ENCODE measurements at regions not wholly inside any gene's neighbourhood (a gene's known extent, or its start where the extent isn't known, plus 50 kb on each side); places are given as distances from the start of the nearest gene placed in this dataset.

DNA sequence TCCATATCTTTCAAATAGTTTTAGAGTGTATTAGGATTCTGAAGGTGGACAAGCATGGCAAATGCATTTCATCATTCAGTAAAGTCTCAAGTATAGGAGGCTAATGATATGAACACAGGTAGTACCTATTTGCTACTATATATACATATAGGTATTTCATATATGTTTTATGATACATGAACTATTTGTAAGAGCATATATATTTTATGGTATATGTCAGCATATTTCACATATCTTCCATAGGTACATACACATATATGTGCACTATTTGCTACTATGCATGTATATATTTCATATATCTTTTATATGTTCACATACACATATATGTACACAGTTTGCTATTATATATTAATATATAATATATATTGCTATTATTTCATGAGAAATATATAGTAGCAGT is 1291.7 kb upstream of the MIR17HG start:
- TF ChIP-seq CTCF (IDR thresholded peaks at IDR 0.05) (no peak), POLR2A (IDR thresholded peaks at IDR 0.05) (no peak)

All from esophagus squamous epithelium (tissue), 4 donors.